ENCODE measurements at regions not wholly inside any gene's neighbourhood (a gene's known extent, or its start where the extent isn't known, plus 50 kb on each side); places are given as distances from the start of the nearest gene placed in this dataset.
A peak's percentile ranks its signal among the peaks of the same experiment; 100 is the strongest.

DNA sequence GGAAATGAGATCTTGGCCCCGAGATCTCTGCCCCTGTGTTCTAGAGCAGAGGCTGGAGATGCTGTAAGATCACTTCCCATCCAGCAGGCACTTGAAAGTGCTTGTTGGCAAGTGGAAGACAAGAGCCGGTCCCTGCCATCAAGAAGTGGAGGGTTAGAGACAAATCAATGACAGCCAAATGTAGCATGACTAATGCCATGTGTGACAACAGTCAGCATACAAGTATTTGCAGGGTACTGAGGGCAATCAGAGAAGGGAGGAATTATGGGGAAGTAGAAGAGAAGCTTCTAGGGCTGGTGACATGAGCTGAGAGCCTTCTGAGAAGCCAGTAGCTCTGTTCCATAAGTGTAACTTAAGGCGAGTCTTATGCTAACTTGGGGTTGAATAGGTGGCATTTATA is 58.6 kb downstream of the TMEM17 start:
- no peak for DNase-seq

GRCh38 chr2:62446491-62446890 is 59.5 kb downstream of the TMEM17 start:
- DNase-seq, result no peak

- no peak for DNase-seq
Observed at GRCh38 chr2:62443886-62444285, 62.1 kb downstream of the TMEM17 start.

- DNase-seq, result no peak
Observed at GRCh38 chr2:62443471-62443870, 62.5 kb downstream of the TMEM17 start.

DNA sequence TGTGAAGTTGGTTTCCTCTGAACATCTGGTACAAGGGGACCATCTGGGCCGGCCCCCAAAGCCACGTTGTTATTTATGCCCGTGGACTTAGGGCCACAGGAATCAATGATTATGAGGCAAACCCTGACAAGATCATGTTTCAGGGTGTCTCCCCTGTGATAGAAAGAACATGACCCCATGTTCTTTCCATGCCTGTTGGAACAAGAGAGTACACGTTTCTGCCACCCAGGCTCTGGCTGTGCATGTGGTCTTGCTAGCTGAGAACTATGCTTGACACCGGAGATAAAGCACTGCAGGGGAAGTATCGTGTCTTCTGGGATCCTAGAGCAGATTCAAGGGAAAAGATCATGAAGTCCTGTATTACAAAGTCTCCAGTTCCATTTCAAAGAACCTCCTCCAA is 64.2 kb downstream of the TMEM17 start:
- DNase-seq, result no peak

GRCh38 chr2:62441421-62441820 is 64.6 kb downstream of the TMEM17 start:
- no peak for DNase-seq

- no peak for DNase-seq
Observed at GRCh38 chr2:62440281-62440946, 65.6 kb downstream of the TMEM17 start.

DNA sequence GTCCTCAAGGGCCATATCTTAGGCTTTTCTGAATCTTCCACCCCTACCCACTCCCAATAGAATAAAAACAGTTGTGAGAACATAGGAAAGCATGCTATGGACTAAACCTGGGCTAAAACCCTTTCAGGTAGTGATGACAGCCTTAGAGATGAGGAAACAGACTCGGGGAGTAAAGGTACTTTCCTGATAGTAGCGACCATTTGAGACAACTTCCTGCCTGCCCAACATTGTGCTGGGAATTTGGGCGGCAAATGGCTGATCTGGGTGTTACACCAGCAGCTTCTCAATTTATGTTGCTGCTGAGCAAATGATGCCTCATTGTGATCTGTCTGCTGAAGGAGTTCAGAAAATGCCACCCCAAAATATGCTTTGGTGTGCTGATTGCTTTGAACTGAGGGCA is 66.6 kb downstream of the TMEM17 start:
- DNase-seq, result no peak

DNA sequence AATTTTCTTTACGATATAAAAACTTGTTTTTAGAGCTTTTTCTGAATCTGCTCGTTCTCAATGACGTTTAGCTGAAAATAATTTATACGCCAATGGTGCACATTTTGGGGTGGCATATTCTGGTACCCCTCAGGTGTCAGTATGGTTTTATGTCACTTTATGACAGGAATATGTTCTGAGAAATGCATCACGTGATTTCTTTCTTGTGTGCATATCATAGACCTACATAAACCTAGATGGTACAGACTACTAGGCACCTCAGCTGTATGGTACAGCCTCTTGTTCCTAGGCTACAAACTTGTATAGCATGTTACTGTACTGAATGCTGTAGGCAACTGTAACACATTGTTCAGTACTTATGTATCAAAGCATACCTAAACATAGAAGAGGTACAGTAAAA is 68.2 kb downstream of the TMEM17 start:
- no peak for DNase-seq

DNA sequence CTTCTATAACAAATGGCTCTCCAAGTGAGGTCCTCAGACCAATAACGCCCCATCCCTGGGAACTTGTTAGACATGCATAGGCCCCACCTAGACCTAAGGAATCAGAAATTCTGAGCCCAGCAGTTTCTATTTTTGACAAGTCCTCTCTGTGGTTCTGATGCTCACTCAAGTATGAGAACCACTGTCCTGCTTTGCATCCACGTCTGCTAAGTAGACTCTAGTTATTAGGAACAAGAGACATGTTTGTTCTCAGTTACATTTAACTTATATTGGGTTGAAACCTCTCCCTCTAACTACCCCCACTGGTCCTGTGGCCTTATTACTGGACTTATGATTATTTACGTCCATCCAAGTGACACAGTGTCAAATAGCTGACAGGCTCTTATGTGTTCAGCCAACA is 70.3 kb downstream of the TMEM17 start:
- no peak for DNase-seq

DNA sequence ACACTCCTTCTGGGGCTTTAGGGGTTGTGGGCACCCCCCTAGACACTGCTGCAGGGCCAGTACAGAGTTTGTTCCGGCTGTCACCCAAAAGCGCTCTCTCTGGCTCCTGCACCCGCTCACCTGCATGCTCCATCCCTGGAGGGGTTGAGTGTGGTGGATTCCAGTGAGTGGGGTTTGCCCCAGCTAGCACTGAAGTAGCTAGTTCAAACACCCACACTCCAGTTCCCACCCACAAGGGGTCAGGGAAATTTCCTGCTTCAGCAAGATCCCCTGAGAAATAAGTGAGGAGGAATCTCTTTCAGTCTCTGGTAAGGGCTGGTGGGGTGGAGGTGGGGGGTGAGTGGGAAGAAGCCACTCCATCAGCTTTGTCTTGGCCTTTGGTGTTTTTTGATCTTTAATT is 73.6 kb downstream of the TMEM17 start:
- no peak for DNase-seq

GRCh38 chr2:62431512-62431911 is 74.5 kb downstream of the TMEM17 start:
- no peak for DNase-seq

- no peak for DNase-seq
Observed at GRCh38 chr2:62430146-62430545, 75.8 kb downstream of the TMEM17 start.

DNA sequence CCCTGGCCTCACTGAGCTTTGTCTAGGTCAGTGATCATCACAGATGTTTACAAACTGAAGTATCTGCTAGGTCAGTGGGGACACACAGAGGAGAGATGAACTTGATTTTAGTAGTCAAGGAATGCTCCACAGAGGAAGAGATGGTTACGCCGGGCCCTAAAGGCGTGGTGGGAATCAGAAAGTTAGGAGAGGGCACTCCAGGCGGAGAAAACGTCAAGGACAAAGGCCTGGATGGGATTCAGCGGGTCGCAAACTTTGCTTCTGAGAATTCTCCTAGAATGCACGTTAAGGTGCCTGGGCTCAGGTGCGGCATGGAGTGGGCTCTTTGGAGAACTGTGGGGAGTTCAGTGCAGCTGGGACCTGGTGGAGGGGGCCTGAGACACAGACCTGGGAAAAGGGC is 78.8 kb downstream of the TMEM17 start:
- no peak for DNase-seq

DNA sequence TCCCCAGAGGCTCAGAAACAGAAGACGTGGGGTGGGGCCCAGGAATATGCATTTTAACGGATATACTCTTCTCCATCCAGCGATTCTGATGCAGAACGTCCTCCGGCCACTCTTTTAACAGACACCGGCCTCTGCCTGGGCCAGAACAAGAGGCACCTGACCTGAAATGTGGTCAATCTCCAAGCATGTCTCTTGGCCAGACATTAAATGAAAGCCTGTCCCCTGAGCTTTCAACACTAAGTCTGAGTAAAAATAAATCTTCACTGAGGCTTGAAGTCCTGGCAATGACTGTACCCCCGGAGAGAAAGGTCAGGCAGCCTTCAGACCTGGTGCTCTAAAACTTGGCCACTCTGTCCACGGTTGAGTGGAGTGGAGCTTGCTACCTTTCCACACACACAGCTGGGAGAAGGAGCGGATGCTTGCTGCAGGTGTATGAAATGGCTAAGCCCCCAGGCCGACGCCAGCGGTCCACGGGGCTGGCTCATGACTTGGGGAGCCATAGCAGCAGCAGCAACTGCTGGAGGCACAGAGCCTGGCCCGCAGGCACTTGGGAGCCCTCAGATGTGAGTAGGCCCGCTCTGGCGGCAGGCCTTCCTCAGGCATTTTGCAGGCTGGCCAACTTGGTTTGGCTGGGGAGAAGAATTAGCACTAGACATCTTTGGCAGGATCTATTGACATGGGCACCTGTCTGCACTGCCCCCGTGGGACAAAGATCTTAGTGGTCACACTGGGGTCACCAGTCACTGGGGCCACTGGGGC is 79.7 kb downstream of the TMEM17 start:
- no peak for DNase-seq

DNA sequence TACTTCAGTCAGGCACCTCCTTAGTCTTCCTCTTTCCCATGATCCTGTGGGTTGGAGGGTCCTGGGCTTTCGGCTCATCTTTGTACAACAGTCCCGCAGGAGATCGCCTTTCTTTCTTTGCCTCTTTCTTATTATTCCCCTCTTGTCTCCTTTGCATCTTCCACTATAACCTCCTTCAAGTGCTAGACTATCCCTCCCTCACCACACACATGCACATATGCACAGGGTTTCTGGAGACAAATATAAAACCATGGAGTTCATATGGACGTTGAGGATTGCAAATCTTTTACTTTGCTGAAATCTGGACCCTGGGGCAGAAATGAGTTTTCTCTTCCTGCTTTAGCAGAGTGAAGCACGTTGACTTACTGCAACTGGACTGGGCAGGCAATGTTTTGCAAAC is 80.3 kb downstream of the TMEM17 start:
- DNase-seq, result no peak

DNA sequence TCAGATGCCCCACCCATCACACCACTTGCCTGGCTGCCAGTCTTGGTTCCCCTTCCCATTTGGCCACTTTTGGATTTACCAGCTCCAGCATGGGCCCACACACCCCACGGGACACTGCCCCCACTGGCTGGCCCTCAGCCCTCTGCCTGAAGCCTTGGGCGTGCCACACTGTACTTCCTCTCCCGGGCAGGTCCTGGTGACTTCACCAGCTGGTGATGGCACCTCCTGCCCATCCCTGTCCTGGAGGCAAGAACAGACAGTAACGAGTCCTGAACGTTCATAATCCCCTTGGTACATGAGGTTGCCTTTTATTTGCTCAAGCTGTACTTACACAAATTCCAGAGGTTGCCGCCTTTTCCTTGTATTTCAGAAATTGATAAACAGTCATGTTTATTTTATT is 81.1 kb downstream of the TMEM17 start:
- no peak for DNase-seq

GRCh38 chr2:62423883-62424458 is 82.0 kb downstream of the TMEM17 start:
- no peak for DNase-seq

DNA sequence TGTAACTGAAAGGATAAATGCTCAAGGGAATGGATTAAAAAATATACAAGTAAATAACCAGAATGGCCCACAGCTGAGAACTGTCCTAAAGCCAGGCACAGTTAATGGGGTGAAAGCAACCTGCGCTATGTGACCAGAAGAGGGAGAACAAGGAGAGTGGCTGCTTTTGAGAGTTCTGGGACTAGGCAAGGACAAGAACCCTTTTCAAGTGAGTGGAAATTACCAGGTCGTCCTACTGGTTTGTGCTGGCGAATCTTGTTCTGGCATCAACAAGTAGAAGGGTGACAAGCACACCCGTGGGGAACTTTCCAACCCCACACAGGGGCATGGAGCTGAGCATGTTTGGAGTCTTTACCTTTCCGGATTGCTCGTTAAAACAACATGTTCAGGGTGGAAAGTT is 82.8 kb downstream of the TMEM17 start:
- DNase-seq, result no peak

DNA sequence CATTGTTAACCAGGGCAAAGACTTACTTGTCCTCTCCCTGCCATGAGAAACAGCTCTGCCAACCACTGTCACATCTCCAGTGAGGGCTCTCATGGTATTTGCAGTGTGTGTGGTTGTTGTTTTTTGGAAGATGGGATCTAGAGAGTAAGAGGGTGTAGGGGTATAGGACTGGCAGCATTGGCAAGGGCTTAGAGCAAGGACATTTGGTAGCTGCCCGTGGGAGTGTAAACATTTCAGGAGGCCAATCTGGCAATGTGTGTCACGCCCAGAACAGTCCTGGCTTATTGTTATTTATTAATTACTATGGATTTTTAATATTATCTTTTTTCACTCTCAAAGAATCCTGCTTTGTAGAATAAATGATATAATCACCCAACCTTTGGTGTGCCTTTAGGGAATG is 90.5 kb downstream of the TMEM17 start:
- DNase-seq, result no peak

GRCh38 chr2:62415019-62415431 is 91.0 kb downstream of the TMEM17 start:
- DNase-seq, result peak; percentile 14

GRCh38 chr2:62413116-62413663 is 92.8 kb downstream of the TMEM17 start:
- DNase-seq, result no peak

- DNase-seq, result no peak
Observed at GRCh38 chr2:62412347-62412742, 93.7 kb downstream of the TMEM17 start.

GRCh38 chr2:62410926-62411456 is 95.0 kb downstream of the TMEM17 start:
- DNase-seq, result no peak
